ENCODE measurements at regions not wholly inside any gene's neighbourhood (a gene's known extent, or its start where the extent isn't known, plus 50 kb on each side); places are given as distances from the start of the nearest gene placed in this dataset.
A peak's percentile ranks its signal among the peaks of the same experiment; 100 is the strongest.

GRCh38 chr13:73717632-73718031 lies 416.6 kb downstream of the KLF12 start:
- Histone ChIP-seq H3K36me3 (replicated peaks) (no peaks in the 10 kb centered on the region), H3K27me3 (ENCODE audit: low read depth) (no peaks in the 10 kb centered on the region), H3K4me3 (no peak overlapping the region), H3K4me1 (peaks cover 8% of the 10 kb centered on the region; the same call in 1 of the 2 replicates), H3K9me3 (no peaks in the 10 kb centered on the region)
- no peak for DNase-seq (ENCODE audit: low spot score in 2 of 2)
- in situ Hi-C loops (cut with MboI; ENCODE audit: low sequenced_read_pairs), result loop anchor here (25.0 kb wide), 1 partner anchor 905 kb away; no protein-coding TSS in a partner anchor

GRCh38 chr13:73715911-73716510 lies 418.2 kb downstream of the KLF12 start:
- Histone ChIP-seq H3K4me1 (peaks cover 8% of the 10 kb centered on the region; the same call in 1 of the 2 replicates), H3K36me3 (replicated peaks) (no peaks in the 10 kb centered on the region), H3K9me3 (no peaks in the 10 kb centered on the region), H3K4me3 (no peak overlapping the region), H3K27me3 (ENCODE audit: low read depth) (no peaks in the 10 kb centered on the region)
- DNase-seq (ENCODE audit: low spot score in 2 of 2), result no peak
- in situ Hi-C loops (cut with MboI; ENCODE audit: low sequenced_read_pairs), result loop anchor here (25.0 kb wide), 1 partner anchor 904 kb away; no protein-coding TSS in a partner anchor

DNA sequence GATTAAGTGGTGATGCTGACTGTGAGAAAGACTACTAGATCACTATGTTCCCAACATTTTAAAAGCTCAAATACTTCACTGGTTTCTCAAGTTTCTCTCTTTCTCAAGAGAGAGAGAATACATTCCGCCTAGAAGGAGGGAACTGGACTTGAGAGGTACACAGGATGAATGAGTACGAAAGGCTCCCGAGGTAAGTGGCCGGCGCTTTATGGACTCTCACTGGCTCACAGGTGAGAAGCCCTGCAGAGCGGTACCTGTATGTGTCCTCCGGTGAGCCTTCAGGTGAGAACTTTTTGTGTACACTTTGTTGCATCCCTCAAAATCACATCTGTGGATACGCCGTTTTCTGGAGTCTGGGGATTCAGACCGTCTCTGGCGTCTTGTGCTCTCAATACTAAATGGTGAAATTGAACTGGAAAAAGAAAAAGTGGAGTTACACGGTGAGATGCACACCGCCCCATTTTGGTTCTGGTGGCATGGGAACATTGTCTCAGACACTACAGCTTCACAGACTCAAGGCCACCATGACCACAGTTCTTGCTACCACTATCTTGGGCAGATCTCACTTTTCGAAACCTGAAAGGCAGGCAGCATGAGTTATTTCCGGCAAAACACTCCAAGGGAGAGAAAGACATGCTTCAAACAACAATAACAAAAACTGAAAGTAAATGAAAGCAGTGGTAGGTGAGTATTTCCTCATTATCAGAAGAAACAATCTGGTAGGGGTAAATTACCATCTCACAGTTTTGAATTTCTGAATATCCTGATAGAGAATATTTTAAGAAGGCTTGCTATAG lies 418.9 kb downstream of the KLF12 start:
- H3K9me3 ChIP-seq, result no peaks in the 10 kb centered on the region
- peaks cover 8% of the 10 kb centered on the region; the same call in 1 of the 2 replicates for H3K4me1 ChIP-seq
- in situ Hi-C loops (cut with MboI; ENCODE audit: low sequenced_read_pairs), result loop anchor here (25.0 kb wide), 1 partner anchor 903 kb away; no protein-coding TSS in a partner anchor
- no peaks in the 10 kb centered on the region for H3K27me3 ChIP-seq (ENCODE audit: low read depth)
- no peaks in the 10 kb centered on the region for H3K36me3 ChIP-seq (replicated peaks)
- no peak overlapping the region for H3K4me3 ChIP-seq
- no peak for DNase-seq (ENCODE audit: low spot score in 2 of 2)

DNA sequence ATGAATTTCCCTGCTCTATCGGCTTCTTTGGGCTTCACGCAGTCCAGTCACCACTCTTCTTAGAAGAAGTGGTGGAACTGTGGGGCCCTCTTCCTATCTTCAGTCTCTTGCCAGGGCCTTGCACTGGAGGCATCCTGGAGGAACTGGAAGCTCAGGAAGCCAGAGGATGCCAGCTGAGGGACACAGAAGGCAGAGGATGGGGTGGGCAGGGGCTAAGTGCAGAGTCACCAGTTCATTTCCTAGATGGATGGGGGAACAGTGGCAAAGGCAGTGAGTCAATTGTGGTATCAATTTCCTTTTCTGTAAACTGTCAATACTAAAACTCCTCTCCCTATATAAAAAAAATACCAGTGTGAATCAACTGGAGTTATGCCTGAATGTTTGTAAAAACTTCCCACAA lies 419.7 kb downstream of the KLF12 start:
- DNase-seq (ENCODE audit: low spot score in 2 of 2), result no peak
- in situ Hi-C loops (cut with MboI; ENCODE audit: low sequenced_read_pairs), result loop anchor here (25.0 kb wide), 1 partner anchor 902 kb away; no protein-coding TSS in a partner anchor
- H3K27me3 ChIP-seq (ENCODE audit: low read depth), result no peaks in the 10 kb centered on the region
- no peaks in the 10 kb centered on the region for H3K9me3 ChIP-seq
- peaks cover 8% of the 10 kb centered on the region; the same call in 1 of the 2 replicates for H3K4me1 ChIP-seq
- H3K4me3 ChIP-seq, result no peak overlapping the region
- H3K36me3 ChIP-seq (replicated peaks), result no peaks in the 10 kb centered on the region

GRCh38 chr13:73708393-73708985 lies 425.7 kb downstream of the KLF12 start:
- Histone ChIP-seq H3K4me3 (no peak overlapping the region), H3K9me3 (no peaks in the 10 kb centered on the region), H3K27me3 (ENCODE audit: low read depth) (no peaks in the 10 kb centered on the region), H3K36me3 (replicated peaks) (no peaks in the 10 kb centered on the region), H3K4me1 (no peaks in the 10 kb centered on the region)
- peak; percentile 73 to 74 for DNase-seq (ENCODE audit: low spot score in 2 of 2)
- in situ Hi-C loops (cut with MboI; ENCODE audit: low sequenced_read_pairs), result loop anchor here (25.0 kb wide), 1 partner anchor 896 kb away; no protein-coding TSS in a partner anchor

DNA sequence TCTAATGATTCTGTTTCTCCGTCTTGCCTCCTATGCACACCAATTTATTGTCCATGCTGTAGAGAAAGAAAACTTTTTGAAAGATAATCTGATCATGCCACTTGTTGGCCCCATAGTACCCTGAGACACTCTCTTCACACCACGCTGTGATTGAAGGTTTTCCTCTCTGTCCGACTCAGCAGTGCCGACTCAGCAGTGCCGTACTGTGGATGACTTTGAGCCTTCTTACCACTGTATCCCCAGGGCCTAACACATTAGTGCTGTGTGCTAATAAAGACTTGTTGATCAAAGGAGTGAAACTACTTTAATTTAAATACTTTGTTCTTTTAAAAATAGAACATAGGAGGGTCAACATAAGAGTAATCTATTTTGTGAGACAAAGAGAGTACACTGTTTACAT lies 429.6 kb downstream of the KLF12 start:
- DNase-seq (ENCODE audit: low spot score in 2 of 2), result no peak
- Histone ChIP-seq H3K4me1 (peaks cover 26% of the 10 kb centered on the region), H3K4me3 (no peak overlapping the region), H3K9me3 (no peaks in the 10 kb centered on the region), H3K36me3 (replicated peaks) (no peaks in the 10 kb centered on the region), H3K27me3 (ENCODE audit: low read depth) (no peaks in the 10 kb centered on the region)
- in situ Hi-C loops (cut with MboI; ENCODE audit: low sequenced_read_pairs), result loop anchor here (25.0 kb wide), 1 partner anchor 892 kb away; no protein-coding TSS in a partner anchor

- no peaks in the 10 kb centered on the region for H3K9me3 ChIP-seq
- H3K4me3 ChIP-seq, result no peak overlapping the region
- in situ Hi-C loops (cut with MboI; ENCODE audit: low sequenced_read_pairs), result loop anchor here (25.0 kb wide), 1 partner anchor 891 kb away; no protein-coding TSS in a partner anchor
- H3K4me1 ChIP-seq, result peaks cover 26% of the 10 kb centered on the region
- DNase-seq (ENCODE audit: low spot score in 2 of 2), result no peak
- H3K36me3 ChIP-seq (replicated peaks), result no peaks in the 10 kb centered on the region
- no peaks in the 10 kb centered on the region for H3K27me3 ChIP-seq (ENCODE audit: low read depth)
Measured at GRCh38 chr13:73703606-73704005, 430.6 kb downstream of the KLF12 start.

GRCh38 chr13:73702419-73703071 lies 431.7 kb downstream of the KLF12 start:
- Histone ChIP-seq H3K4me3 (no peak overlapping the region), H3K9me3 (no peaks in the 10 kb centered on the region), H3K36me3 (replicated peaks) (no peaks in the 10 kb centered on the region), H3K27me3 (ENCODE audit: low read depth) (no peaks in the 10 kb centered on the region), H3K4me1 (peaks cover 26% of the 10 kb centered on the region)
- in situ Hi-C loops (cut with MboI; ENCODE audit: low sequenced_read_pairs), result loop anchor here (25.0 kb wide), 1 partner anchor 890 kb away; no protein-coding TSS in a partner anchor
- no peak for DNase-seq (ENCODE audit: low spot score in 2 of 2)

DNA sequence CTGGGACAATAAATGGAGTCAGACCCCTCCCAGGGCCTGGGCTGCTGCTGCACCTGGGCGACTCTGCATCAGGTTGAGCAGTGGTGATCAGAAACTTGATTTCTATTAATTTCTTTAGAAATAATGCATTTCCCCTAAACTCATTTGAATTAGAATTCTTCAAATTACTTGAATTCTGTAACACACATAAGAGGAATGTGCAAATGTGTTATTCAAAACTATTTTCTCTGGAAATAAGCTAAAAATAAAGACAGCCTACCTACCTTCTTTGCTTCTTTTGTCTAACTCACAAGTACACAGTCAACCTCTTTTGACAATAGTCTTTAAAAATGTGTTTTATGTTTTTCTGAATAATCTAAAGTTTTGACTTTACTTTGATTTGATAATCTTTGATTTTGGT lies 433.0 kb downstream of the KLF12 start:
- H3K9me3 ChIP-seq, result no peaks in the 10 kb centered on the region
- peaks cover 26% of the 10 kb centered on the region for H3K4me1 ChIP-seq
- in situ Hi-C loops (cut with MboI; ENCODE audit: low sequenced_read_pairs), result loop anchor here (25.0 kb wide), 1 partner anchor 889 kb away; no protein-coding TSS in a partner anchor
- H3K27me3 ChIP-seq (ENCODE audit: low read depth), result no peaks in the 10 kb centered on the region
- peak; percentile 31 to 46 for DNase-seq (ENCODE audit: low spot score in 2 of 2)
- no peaks in the 10 kb centered on the region for H3K36me3 ChIP-seq (replicated peaks)
- no peak overlapping the region for H3K4me3 ChIP-seq

GRCh38 chr13:73698859-73699258 lies 435.3 kb downstream of the KLF12 start:
- H3K27me3 ChIP-seq (ENCODE audit: low read depth), result no peaks in the 10 kb centered on the region
- in situ Hi-C loops (cut with MboI; ENCODE audit: low sequenced_read_pairs), result no loop called here
- no peaks in the 10 kb centered on the region for H3K36me3 ChIP-seq (replicated peaks)
- DNase-seq (ENCODE audit: low spot score in 2 of 2), result no peak
- no peaks in the 10 kb centered on the region for H3K9me3 ChIP-seq
- no peak overlapping the region for H3K4me3 ChIP-seq
- H3K4me1 ChIP-seq, result peaks cover 26% of the 10 kb centered on the region

GRCh38 chr13:73697166-73697565 lies 437.0 kb downstream of the KLF12 start:
- Histone ChIP-seq H3K27me3 (ENCODE audit: low read depth) (no peaks in the 10 kb centered on the region), H3K4me3 (no peak overlapping the region), H3K9me3 (no peaks in the 10 kb centered on the region), H3K36me3 (replicated peaks) (no peaks in the 10 kb centered on the region), H3K4me1 (peaks cover 16% of the 10 kb centered on the region)
- DNase-seq (ENCODE audit: low spot score in 2 of 2), result no peak
- in situ Hi-C loops (cut with MboI; ENCODE audit: low sequenced_read_pairs), result no loop called here

- peaks cover 14% of the 10 kb centered on the region for H3K4me1 ChIP-seq
- H3K36me3 ChIP-seq (replicated peaks), result no peaks in the 10 kb centered on the region
- H3K27me3 ChIP-seq (ENCODE audit: low read depth), result no peaks in the 10 kb centered on the region
- in situ Hi-C loops (cut with MboI; ENCODE audit: low sequenced_read_pairs), result no loop called here
- no peaks in the 10 kb centered on the region for H3K9me3 ChIP-seq
- no peak for DNase-seq (ENCODE audit: low spot score in 2 of 2)
- no peak overlapping the region for H3K4me3 ChIP-seq
Measured at GRCh38 chr13:73696713-73697112, 437.5 kb downstream of the KLF12 start.

- no peaks in the 10 kb centered on the region for H3K27me3 ChIP-seq (ENCODE audit: low read depth)
- in situ Hi-C loops (cut with MboI; ENCODE audit: low sequenced_read_pairs), result no loop called here
- DNase-seq (ENCODE audit: low spot score in 2 of 2), result no peak
- H3K4me3 ChIP-seq, result no peak overlapping the region
- H3K9me3 ChIP-seq, result no peaks in the 10 kb centered on the region
- H3K4me1 ChIP-seq, result peaks cover 9% of the 10 kb centered on the region
- H3K36me3 ChIP-seq (replicated peaks), result no peaks in the 10 kb centered on the region
Measured at GRCh38 chr13:73696271-73696670, 437.9 kb downstream of the KLF12 start.
